Mesothelial cell of epicardium (in vitro differentiated cells): ENCODE measurements at regions not wholly inside any gene's neighbourhood (a gene's known extent, or its start where the extent isn't known, plus 50 kb on each side); places are given as distances from the start of the nearest gene placed in this dataset.

Source experiments
- DNase-seq, 2 experiments: peaks; one replicate each; pipeline ENCODE4 v3.0.0; 2021; ENCODE audit warnings: low spot score in 2 of 2; ENCODE audit not compliant: unreplicated experiment in 2 of 2
- H3K27ac Mint-ChIP-seq: 2 replicates; pipeline ENCODE4 v1.8.0; 2021; ENCODE audit warnings: mixed read lengths
- H3K27me3 Mint-ChIP-seq: 2 replicates; pipeline ENCODE4 v1.8.0; 2021; ENCODE audit warnings: low read depth, mixed read lengths
- H3K36me3 Mint-ChIP-seq: 2 replicates; pipeline ENCODE4 v1.8.0; 2021; ENCODE audit warnings: mixed read lengths
- H3K4me1 Mint-ChIP-seq: 2 replicates; pipeline ENCODE4 v1.8.0; 2021; ENCODE audit warnings: mixed read lengths
- H3K4me3 Mint-ChIP-seq: 2 replicates; pipeline ENCODE4 v1.8.0; 2021; ENCODE audit warnings: mild to moderate bottlenecking, moderate library complexity, mixed read lengths
- H3K9me3 Mint-ChIP-seq: 2 replicates; pipeline ENCODE4 v1.8.0; 2021; ENCODE audit warnings: mixed read lengths
- CTCF ChIP-seq: fragments of 200-600 bp; sonication (generic); IDR thresholded peaks from one replicate; pipeline ENCODE4 v1.5.0; 2021; ENCODE audit warnings: antibody characterized with exemption; ENCODE audit not compliant: unreplicated experiment

- no peaks in the 10 kb centered on the region for H3K9me3 Mint-ChIP-seq
- no peaks in the 10 kb centered on the region for H3K27me3 Mint-ChIP-seq
- TF ChIP-seq CTCF, result no peak
- DNase-seq, result no peak
- H3K27ac Mint-ChIP-seq, result no peak overlapping the region
- H3K36me3 Mint-ChIP-seq, result no peaks in the 10 kb centered on the region
- H3K4me1 Mint-ChIP-seq, result peaks cover 8% of the 10 kb centered on the region
- H3K4me3 Mint-ChIP-seq, result no peak overlapping the region
These were observed 287.0 kb upstream of the TMEM161B start for GRCh38 chr5:88555674-88556073.

- TF ChIP-seq CTCF, result no peak
- H3K27me3 Mint-ChIP-seq, result no peaks in the 10 kb centered on the region
- H3K36me3 Mint-ChIP-seq, result no peaks in the 10 kb centered on the region
- peaks cover 8% of the 10 kb centered on the region for H3K4me1 Mint-ChIP-seq
- no peak overlapping the region for H3K4me3 Mint-ChIP-seq
- no peak for DNase-seq
- no peaks in the 10 kb centered on the region for H3K9me3 Mint-ChIP-seq
- no peak overlapping the region for H3K27ac Mint-ChIP-seq
These were observed 285.3 kb upstream of the TMEM161B start for GRCh38 chr5:88553986-88554385.

GRCh38 chr5:88553136-88553875 is 284.7 kb upstream of the TMEM161B start:
- H3K4me1 Mint-ChIP-seq, result peaks cover 8% of the 10 kb centered on the region
- no peaks in the 10 kb centered on the region for H3K36me3 Mint-ChIP-seq
- no peak for TF ChIP-seq CTCF
- H3K27ac Mint-ChIP-seq, result no peak overlapping the region
- no peak for DNase-seq
- no peaks in the 10 kb centered on the region for H3K9me3 Mint-ChIP-seq
- H3K4me3 Mint-ChIP-seq, result no peak overlapping the region
- H3K27me3 Mint-ChIP-seq, result no peaks in the 10 kb centered on the region

- no peak for DNase-seq
- Mint-ChIP-seq H3K27ac (no peak overlapping the region), H3K9me3 (no peaks in the 10 kb centered on the region), H3K4me1 (peaks cover 8% of the 10 kb centered on the region), H3K36me3 (no peaks in the 10 kb centered on the region), H3K4me3 (no peak overlapping the region), H3K27me3 (no peaks in the 10 kb centered on the region)
- no peak for TF ChIP-seq CTCF
These were observed 283.8 kb upstream of the TMEM161B start for GRCh38 chr5:88552426-88552825.

GRCh38 chr5:88551724-88552345 is 283.2 kb upstream of the TMEM161B start:
- no peak for DNase-seq

More at GRCh38 chr5:88551724-88552345, 283.2 kb upstream of the TMEM161B start:
- peaks cover 8% of the 10 kb centered on the region for H3K4me1 Mint-ChIP-seq
- no peaks in the 10 kb centered on the region for H3K27me3 Mint-ChIP-seq
- TF ChIP-seq CTCF, result no peak
- no peaks in the 10 kb centered on the region for H3K36me3 Mint-ChIP-seq
- no peak overlapping the region for H3K27ac Mint-ChIP-seq
- H3K4me3 Mint-ChIP-seq, result no peak overlapping the region
- no peaks in the 10 kb centered on the region for H3K9me3 Mint-ChIP-seq
